ENCODE measurements at regions not wholly inside any gene's neighbourhood (a gene's known extent, or its start where the extent isn't known, plus 50 kb on each side); places are given as distances from the start of the nearest gene placed in this dataset.

- TF ChIP-seq KDM1A (IDR thresholded peaks at IDR 0.05; ENCODE audit: low read depth), result no peak
Observed at GRCh38 chr18:24937639-24938275, 414.2 kb downstream of the ZNF521 start (continued).

- no peak overlapping the region for H3K4me2 ChIP-seq
- DNase-seq (ENCODE audit: low read depth in 1 of 2, low spot score in 1 of 2), result no peak
Observed at GRCh38 chr18:24940416-24940815, 411.6 kb downstream of the ZNF521 start.

GRCh38 chr18:24941174-24941951 lies 410.6 kb downstream of the ZNF521 start:
- no peaks in the 10 kb centered on the region for H3K4me1 ChIP-seq
- no peak overlapping the region for H3K27ac ChIP-seq
- DNase-seq (ENCODE audit: low read depth in 1 of 2, low spot score in 1 of 2) (no peak), ATAC-seq (no peak), FAIRE-seq (no peak)
- no peak overlapping the region for H3K4me3 ChIP-seq
- no peaks in the 10 kb centered on the region for H3K9me3 ChIP-seq
- ChIA-PET POLR2A (no interaction called here), CTCF (no interaction called here)
- H3K4me2 ChIP-seq, result no peak overlapping the region
- WGBS (ENCODE audit: missing lambda C conversion rate), result 20% methylated on average over 6 of the region's 6 CpGs
- no peak for TF ChIP-seq REST (IDR thresholded peaks at IDR 0.05)
- no peak for TF ChIP-seq NPAS2 (CRISPR knock-in tag; IDR thresholded peaks at IDR 0.05; ENCODE audit: borderline replicate concordance)
- TF ChIP-seq NFE2L2 (conservative IDR thresholded peaks at IDR 0.05; ENCODE audit: low read length), result no peak
- TF ChIP-seq NR3C1 (IDR thresholded peaks at IDR 0.05), result no peak
- TF ChIP-seq POLR2A (IDR thresholded peaks at IDR 0.05; ENCODE audit: low read length), result no peak
- no peak for TF ChIP-seq FOSL2 (IDR thresholded peaks at IDR 0.05)
- no peak for TF ChIP-seq FOSL2 (CRISPR knock-in tag; IDR thresholded peaks at IDR 0.05)
- TF ChIP-seq POLR2AphosphoS2 (conservative IDR thresholded peaks at IDR 0.05; ENCODE audit: low read length), result no peak
- no peak for TF ChIP-seq KDM1A (IDR thresholded peaks at IDR 0.05; ENCODE audit: low read depth)
- no peak for TF ChIP-seq KDM5A (IDR thresholded peaks at IDR 0.05)
- TF ChIP-seq CBX2 (IDR thresholded peaks at IDR 0.05; ENCODE audit: borderline replicate concordance, low read depth), result no peak
- no peak for TF ChIP-seq ZNF302 (CRISPR knock-in tag; IDR thresholded peaks at IDR 0.05)

More at GRCh38 chr18:24940416-24940815, 411.6 kb downstream of the ZNF521 start:
- TF ChIP-seq POLR2A (IDR thresholded peaks at IDR 0.05; ENCODE audit: low read length) (no peak), ZFP36 (IDR thresholded peaks at IDR 0.05; ENCODE audit: borderline replicate concordance, partially characterized antibody) (no peak), POLR2AphosphoS2 (conservative IDR thresholded peaks at IDR 0.05; ENCODE audit: low read length) (no peak), ZSCAN20 (CRISPR knock-in tag; IDR thresholded peaks at IDR 0.05) (no peak), RARB (CRISPR knock-in tag; IDR thresholded peaks at IDR 0.05) (no peak), NFE2L2 (conservative IDR thresholded peaks at IDR 0.05; ENCODE audit: low read length) (no peak), FOSB (CRISPR knock-in tag; IDR thresholded peaks at IDR 0.05) (no peak), MAX (IDR thresholded peaks at IDR 0.05) (no peak), REST (IDR thresholded peaks at IDR 0.05) (no peak), MAZ (IDR thresholded peaks at IDR 0.05; ENCODE audit: borderline replicate concordance, low read depth, low read length) (no peak), HDAC2 (IDR thresholded peaks at IDR 0.05) (no peak)
- TF ChIP-seq, protein P1, sequence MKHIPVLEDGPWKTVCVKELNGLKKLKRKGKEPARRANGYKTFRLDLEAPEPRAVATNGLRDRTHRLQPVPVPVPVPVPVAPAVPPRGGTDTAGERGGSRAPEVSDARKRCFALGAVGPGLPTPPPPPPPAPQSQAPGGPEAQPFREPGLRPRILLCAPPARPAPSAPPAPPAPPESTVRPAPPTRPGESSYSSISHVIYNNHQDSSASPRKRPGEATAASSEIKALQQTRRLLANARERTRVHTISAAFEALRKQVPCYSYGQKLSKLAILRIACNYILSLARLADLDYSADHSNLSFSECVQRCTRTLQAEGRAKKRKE (CRISPR knock-in tag; IDR thresholded peaks at IDR 0.05; ENCODE audit: low read depth), result no peak
- TF ChIP-seq, protein P2, sequence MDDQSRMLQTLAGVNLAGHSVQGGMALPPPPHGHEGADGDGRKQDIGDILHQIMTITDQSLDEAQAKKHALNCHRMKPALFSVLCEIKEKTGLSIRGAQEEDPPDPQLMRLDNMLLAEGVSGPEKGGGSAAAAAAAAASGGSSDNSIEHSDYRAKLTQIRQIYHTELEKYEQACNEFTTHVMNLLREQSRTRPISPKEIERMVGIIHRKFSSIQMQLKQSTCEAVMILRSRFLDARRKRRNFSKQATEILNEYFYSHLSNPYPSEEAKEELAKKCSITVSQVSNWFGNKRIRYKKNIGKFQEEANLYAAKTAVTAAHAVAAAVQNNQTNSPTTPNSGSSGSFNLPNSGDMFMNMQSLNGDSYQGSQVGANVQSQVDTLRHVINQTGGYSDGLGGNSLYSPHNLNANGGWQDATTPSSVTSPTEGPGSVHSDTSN (IDR thresholded peaks at IDR 0.05), result no peak
- H3K4me1 ChIP-seq, result no peaks in the 10 kb centered on the region
- ChIA-PET CTCF (no interaction called here), POLR2A (no interaction called here)
- no peaks in the 10 kb centered on the region for H3K9me3 ChIP-seq
- H3K4me3 ChIP-seq, result no peak overlapping the region
- no peak for FAIRE-seq
- 12% methylated on average over 6 of the region's 6 CpGs for WGBS (ENCODE audit: missing lambda C conversion rate)
- H3K27ac ChIP-seq, result no peak overlapping the region
- no peak for ATAC-seq

Data from A549 (cell line).